Spleen (tissue), 11 donors: ENCODE measurements at regions not wholly inside any gene's neighbourhood (a gene's known extent, or its start where the extent isn't known, plus 50 kb on each side); places are given as distances from the start of the nearest gene placed in this dataset.

Experiments used
- DNase-seq: peaks from one replicate; pipeline ENCODE4 v3.0.0-alpha.2; 2020
- H3K27ac ChIP-seq, 8 donors: fragments of 200-600 bp; sonication (generic) in 7 of 8; 1 replicate in 4 of 8; 2 replicates in 4 of 8; pipeline versions ENCODE4 v1.5.0 to v1.8.0; 2016 to 2021; ENCODE audit warnings: inconsistent platforms in 4 of 8, mild to moderate bottlenecking in 4 of 8, moderate library complexity in 1 of 8
- H3K27me3 ChIP-seq, 7 donors: fragments of 200-600 bp; sonication (generic) in 6 of 7; replicated peaks in 1 of 7; 1 replicate in 4 of 7; 2 replicates in 3 of 7; pipeline versions ENCODE4 v1.5.0 to v1.8.0; 2016 to 2021; ENCODE audit warnings: inconsistent platforms in 3 of 7, mild to moderate bottlenecking in 1 of 7
- H3K36me3 ChIP-seq, 6 donors: fragments of 200-600 bp; sonication (generic) in 5 of 6; 1 replicate in 4 of 6; 2 replicates in 2 of 6; pipeline versions ENCODE4 v1.5.0 to v1.8.0; 2016 to 2021; ENCODE audit warnings: inconsistent platforms in 2 of 6
- H3K4me1 ChIP-seq, 6 donors: fragments of 200-600 bp; sonication (generic) in 5 of 6; 1 replicate in 3 of 6; 2 replicates in 3 of 6; pipeline versions ENCODE4 v1.5.0 to v1.8.0; 2016 to 2021; ENCODE audit warnings: inconsistent platforms in 3 of 6
- H3K4me3 ChIP-seq, 8 donors: fragments of 200-600 bp; sonication (generic) in 7 of 8; 1 replicate in 4 of 8; 2 replicates in 4 of 8; pipeline versions ENCODE4 v1.5.0 to v1.8.0; 2016 to 2021; ENCODE audit warnings: inconsistent platforms in 4 of 8, mild to moderate bottlenecking in 4 of 8, moderate library complexity in 2 of 8
- H3K9me3 ChIP-seq, 8 donors: fragments of 200-600 bp; sonication (generic) in 7 of 8; 1 replicate in 4 of 8; 2 replicates in 4 of 8; pipeline versions ENCODE4 v1.5.0 to v1.8.0; 2016 to 2021; ENCODE audit warnings: inconsistent platforms in 4 of 8
- POLR2A ChIP-seq, 3 donors: fragments of 450-650 bp; IDR thresholded peaks; one replicate each; pipeline ENCODE4 v1.5.1; 2017; ENCODE audit warnings: antibody characterized with exemption in 3 of 3, mild to moderate bottlenecking in 1 of 3
- POLR2AphosphoS5 ChIP-seq, 3 donors: sonication (generic); formaldehyde crosslinking; IDR thresholded peaks; one replicate each; pipeline ENCODE4 v1.5.1; 2017; ENCODE audit warnings: antibody characterized with exemption in 3 of 3
- WGBS, 5 donors: extraction: QIAGEN DNeasy Blood & Tissue Kit in 3 of 5; methylation state at CpG; one replicate each; pipeline versions ENCODE4 v1.1.5 to v1.1.7; 2013 to 2018; 5-methylcytosine and 5-hydroxymethylcytosine counted together
- intact Hi-C: fragments of 100-400 bp; cut with DNase I; formaldehyde crosslinking; loops from one replicate; pipeline ENCODE4 v1.15.0; 2023; ENCODE audit warnings: low total_unique reads
- TF ChIP-seq, protein P1 (sequence below), 11 experiments: fragments of 200-600 bp in 7 of 11; fragments of 450-650 bp in 4 of 11; sonication (generic) in 4 of 11; IDR thresholded peaks in 8 of 11; conservative IDR thresholded peaks in 3 of 11; 1 replicate in 7 of 11; 2 replicates in 4 of 11; pipeline versions ENCODE4 v1.4.0 to v1.8.0; 2016 to 2021; ENCODE audit warnings: antibody characterized with exemption in 11 of 11, inconsistent platforms in 4 of 11, mild to moderate bottlenecking in 1 of 11
- donor health status: healthy with polysubstance abuse.
- donor health status: DM: no; HTN: no; CAD: no; lungs with moderate emphysema.
- donor health status: DM: no; HTN: no; CAD: no.
- donor health status: Bipolar disorder and iron deficiency.
- donor health status: healthy.
- donor health status: DM: no; HTN: no; CAD: no.
- donor health status: DM: yes; HTN: yes; CAD: no.

DNA sequence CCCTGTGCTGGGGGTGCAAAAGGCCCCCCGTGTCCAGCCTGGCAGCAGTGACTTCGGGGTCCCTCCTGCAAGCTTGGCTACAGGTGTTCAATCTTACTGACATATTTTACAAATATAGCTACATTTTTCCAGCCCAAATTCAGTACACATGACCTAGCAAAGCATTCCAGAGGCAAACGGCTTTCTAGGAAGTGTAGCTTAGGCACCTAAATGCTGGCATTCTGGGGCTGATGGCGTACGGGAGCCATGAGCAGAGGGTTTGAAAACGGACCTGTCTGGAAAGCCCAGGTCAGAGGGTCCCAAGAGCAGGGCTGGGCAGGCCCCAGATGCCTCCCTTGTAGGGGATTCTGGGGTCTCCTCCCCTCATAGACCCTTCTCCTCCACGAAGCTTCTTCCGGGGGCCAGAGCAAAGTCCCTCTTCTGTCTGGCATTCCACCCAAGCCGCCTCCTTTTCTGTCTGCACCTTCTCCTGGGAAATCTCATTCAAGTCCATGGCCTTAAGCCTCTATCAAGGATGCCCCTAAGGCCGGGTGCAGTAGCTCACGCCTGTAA, 63.3 kb upstream of the ASAP2 start:
- DNase-seq: peak; percentile 46
- TF ChIP-seq, protein P1, sequence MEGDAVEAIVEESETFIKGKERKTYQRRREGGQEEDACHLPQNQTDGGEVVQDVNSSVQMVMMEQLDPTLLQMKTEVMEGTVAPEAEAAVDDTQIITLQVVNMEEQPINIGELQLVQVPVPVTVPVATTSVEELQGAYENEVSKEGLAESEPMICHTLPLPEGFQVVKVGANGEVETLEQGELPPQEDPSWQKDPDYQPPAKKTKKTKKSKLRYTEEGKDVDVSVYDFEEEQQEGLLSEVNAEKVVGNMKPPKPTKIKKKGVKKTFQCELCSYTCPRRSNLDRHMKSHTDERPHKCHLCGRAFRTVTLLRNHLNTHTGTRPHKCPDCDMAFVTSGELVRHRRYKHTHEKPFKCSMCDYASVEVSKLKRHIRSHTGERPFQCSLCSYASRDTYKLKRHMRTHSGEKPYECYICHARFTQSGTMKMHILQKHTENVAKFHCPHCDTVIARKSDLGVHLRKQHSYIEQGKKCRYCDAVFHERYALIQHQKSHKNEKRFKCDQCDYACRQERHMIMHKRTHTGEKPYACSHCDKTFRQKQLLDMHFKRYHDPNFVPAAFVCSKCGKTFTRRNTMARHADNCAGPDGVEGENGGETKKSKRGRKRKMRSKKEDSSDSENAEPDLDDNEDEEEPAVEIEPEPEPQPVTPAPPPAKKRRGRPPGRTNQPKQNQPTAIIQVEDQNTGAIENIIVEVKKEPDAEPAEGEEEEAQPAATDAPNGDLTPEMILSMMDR (IDR thresholded peaks at IDR 0.05 in 8 of 11, conservative IDR thresholded peaks at IDR 0.05 in 3 of 11): no peak
- TF ChIP-seq POLR2AphosphoS5 (IDR thresholded peaks at IDR 0.05) (no peak), POLR2A (IDR thresholded peaks at IDR 0.05) (no peak)
- WGBS, 5 donors: 69 to 80% (median 75%) methylated on average over 11 of the region's 11 CpGs
- intact Hi-C loops: no loop called here
- Histone ChIP-seq H3K27me3 (peaks cover 0 to 85% (median 9%) of the 10 kb centered on the region in 7 donors), H3K27ac (no peak overlapping the region), H3K4me3 (peak overlapping the region in 3 of 8 donors; percentile 1 to 46 (median 16)), H3K4me1 (peaks cover 8 to 13% (median 11%) of the 10 kb centered on the region in 6 donors), H3K36me3 (no peaks in the 10 kb centered on the region), H3K9me3 (no peaks in the 10 kb centered on the region)

- peak; percentile 94 for DNase-seq
- intact Hi-C loops: no loop called here
- no peaks in the 10 kb centered on the region for H3K9me3 ChIP-seq
- peaks cover 8 to 13% (median 11%) of the 10 kb centered on the region in 6 donors for H3K4me1 ChIP-seq
- WGBS, 5 donors: 13 to 16% (median 14%) methylated on average over 31 to 40 of the region's 40 CpGs
- no peak overlapping the region for H3K27ac ChIP-seq
- peak overlapping the region in 4 of 8 donors; percentile 1 to 46 (median 21) for H3K4me3 ChIP-seq
- TF ChIP-seq, protein P1 (IDR thresholded peaks at IDR 0.05 in 8 of 11, conservative IDR thresholded peaks at IDR 0.05 in 3 of 11): peak; percentile 77 to 98 (median 95)
- TF ChIP-seq POLR2A (IDR thresholded peaks at IDR 0.05) (no peak), POLR2AphosphoS5 (IDR thresholded peaks at IDR 0.05) (peak; percentile 48 to 77 (median 61))
- H3K36me3 ChIP-seq: no peaks in the 10 kb centered on the region
- peaks cover 0 to 83% (median 9%) of the 10 kb centered on the region in 7 donors for H3K27me3 ChIP-seq
These were observed 63.9 kb upstream of the ASAP2 start for GRCh38 chr2:9142551-9143263.

- Histone ChIP-seq H3K27ac (no peak overlapping the region), H3K9me3 (no peaks in the 10 kb centered on the region), H3K36me3 (no peaks in the 10 kb centered on the region), H3K27me3 (peaks cover 0 to 84% (median 9%) of the 10 kb centered on the region in 7 donors), H3K4me1 (peaks cover 8 to 13% (median 11%) of the 10 kb centered on the region in 6 donors), H3K4me3 (no peak overlapping the region)
- TF ChIP-seq, protein P1 (IDR thresholded peaks at IDR 0.05 in 8 of 11, conservative IDR thresholded peaks at IDR 0.05 in 3 of 11): no peak
- no peak for TF ChIP-seq POLR2AphosphoS5 (IDR thresholded peaks at IDR 0.05)
- TF ChIP-seq POLR2A (IDR thresholded peaks at IDR 0.05): no peak
- no peak for DNase-seq
- intact Hi-C loops: no loop called here
- 92 to 94% (median 92%) methylated on average over 14 to 15 of the region's 15 CpGs for WGBS, 5 donors
These were observed 64.7 kb upstream of the ASAP2 start for GRCh38 chr2:9141706-9142460.
